GM21360 (cell line): ENCODE measurements at regions not wholly inside any gene's neighbourhood (a gene's known extent, or its start where the extent isn't known, plus 50 kb on each side); places are given as distances from the start of the nearest gene placed in this dataset.

Experiments
- ATAC-seq: cut with Tn5 transposase; IDR thresholded peaks from one replicate; pipeline ENCODE4 v1.9.1; 2021; ENCODE audit warnings: mild to moderate bottlenecking, moderate library complexity; ENCODE audit not compliant: unreplicated experiment

- ATAC-seq, result no peak
Measured at GRCh38 chr2:60003076-60003475, 550.4 kb downstream of the BCL11A start.

DNA sequence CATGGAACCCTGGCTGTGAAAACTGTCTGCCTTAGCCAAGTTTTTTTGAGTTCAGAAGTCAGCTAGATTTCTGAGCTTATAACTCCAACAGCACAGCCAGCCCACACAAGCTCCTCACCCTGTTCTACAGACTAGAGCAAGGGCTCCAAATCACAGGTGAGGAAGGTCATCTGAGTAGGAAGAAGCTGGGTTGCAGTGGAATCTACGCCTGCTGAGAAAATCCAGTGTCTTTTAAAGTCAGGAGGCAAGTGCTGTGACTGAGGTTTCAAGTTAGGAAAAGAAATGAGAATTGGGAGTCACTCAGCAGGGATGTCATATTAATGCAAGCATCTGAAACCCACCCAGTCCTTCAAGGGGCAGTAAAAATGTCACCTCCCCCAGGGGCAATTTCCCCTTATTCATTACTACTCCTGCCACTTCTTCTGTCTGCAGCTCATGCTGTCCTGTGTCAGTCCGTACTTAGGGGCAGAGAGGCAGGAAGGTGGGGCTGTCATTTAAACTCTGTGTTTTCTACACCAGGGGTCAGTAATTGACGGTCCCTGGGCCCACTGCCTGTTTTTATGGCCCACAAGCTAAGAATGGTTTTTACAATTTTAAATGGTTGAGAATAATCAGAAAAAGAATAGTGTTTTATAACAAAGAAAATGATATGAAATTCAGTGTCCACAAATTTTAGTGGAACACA lies 551.1 kb downstream of the BCL11A start:
- no peak for ATAC-seq

DNA sequence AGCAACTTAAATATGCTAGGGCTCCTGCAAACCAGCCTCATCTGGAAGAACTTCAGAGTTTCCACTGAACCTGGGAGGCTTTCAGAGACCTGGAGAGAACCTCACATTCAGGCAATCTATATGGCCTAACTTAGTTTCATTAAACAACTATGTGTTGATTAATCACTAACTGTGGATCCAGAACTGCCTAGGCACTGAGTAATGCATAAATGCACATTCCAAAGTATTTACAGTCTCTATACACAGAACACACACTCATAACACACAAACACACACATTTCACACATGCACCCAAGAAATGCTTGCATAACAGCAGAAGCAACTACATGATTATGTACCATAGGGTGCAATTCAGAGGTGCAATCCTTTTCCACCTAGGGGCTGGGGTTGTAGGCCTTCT lies 552.8 kb downstream of the BCL11A start:
- ATAC-seq, result no peak

GRCh38 chr2:59998324-59998723 lies 555.1 kb downstream of the BCL11A start:
- ATAC-seq, result no peak

- ATAC-seq, result no peak
Measured at GRCh38 chr2:59997371-59997770, 556.1 kb downstream of the BCL11A start.

DNA sequence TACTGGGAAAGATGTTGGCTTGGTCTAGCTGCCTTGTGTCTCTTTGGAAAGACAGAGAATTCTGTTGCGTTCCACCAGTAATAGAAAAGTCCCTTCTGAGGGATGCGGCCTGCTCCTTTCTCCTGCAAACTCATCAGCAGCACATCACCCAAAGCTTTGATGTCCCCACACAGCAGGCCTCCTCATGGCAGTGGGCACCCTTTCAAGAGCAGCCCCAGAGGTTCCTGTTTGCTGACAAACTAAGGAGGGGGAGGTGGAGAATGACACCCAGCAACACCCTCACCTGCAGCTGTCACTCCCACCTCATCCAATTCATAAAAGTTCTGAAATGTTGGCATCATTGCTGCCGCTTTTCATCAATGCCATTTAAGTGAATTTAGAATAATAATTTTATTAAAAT lies 556.6 kb downstream of the BCL11A start:
- no peak for ATAC-seq

DNA sequence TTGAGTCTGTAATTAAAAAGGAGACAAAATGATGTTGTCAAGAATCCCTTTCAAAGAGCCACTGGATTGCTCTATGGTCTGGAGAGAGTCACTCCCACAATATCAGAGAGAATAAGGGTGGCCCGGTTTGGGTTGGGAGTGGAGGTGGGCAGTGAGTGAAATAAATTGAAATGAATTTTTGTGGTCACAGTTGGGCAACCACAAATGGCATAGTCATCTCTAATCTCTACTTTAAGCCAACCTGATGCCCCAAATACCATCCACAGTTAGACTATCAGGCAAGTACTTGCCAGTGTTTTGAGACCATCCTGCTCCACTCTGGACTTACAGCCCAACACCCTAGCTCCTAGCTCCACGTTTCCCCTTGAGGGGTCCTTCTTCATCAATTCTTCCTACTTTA lies 559.7 kb downstream of the BCL11A start:
- ATAC-seq, result no peak

GRCh38 chr2:59988341-59988740 lies 565.1 kb downstream of the BCL11A start:
- no peak for ATAC-seq

GRCh38 chr2:59986511-59986910 lies 566.9 kb downstream of the BCL11A start:
- no peak for ATAC-seq

GRCh38 chr2:59985923-59986322 lies 567.5 kb downstream of the BCL11A start:
- no peak for ATAC-seq

- no peak for ATAC-seq
Measured at GRCh38 chr2:59974051-59974766, 579.2 kb downstream of the BCL11A start.

DNA sequence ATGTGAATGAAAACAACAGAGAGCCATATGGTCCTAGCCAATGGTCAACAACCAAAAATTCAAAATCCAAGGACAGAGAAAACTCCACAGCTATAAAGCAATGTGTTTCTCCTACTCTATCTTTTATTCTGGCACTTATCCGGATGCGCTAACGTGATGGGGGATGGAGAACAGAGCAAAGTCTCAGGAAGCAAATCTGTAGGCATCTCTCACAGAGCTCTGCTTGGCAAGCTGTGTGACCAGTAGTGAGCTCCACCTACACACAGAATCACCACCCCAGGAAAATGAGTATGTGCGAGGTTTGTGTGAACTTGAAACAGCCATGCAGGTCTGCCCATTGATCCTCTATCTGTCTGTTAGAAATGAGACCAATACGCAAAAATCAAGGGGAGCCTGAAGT lies 584.3 kb downstream of the BCL11A start:
- no peak for ATAC-seq

- no peak for ATAC-seq
Measured at GRCh38 chr2:59968441-59968840, 585.0 kb downstream of the BCL11A start.

GRCh38 chr2:59967691-59968090 lies 585.8 kb downstream of the BCL11A start:
- ATAC-seq, result no peak

DNA sequence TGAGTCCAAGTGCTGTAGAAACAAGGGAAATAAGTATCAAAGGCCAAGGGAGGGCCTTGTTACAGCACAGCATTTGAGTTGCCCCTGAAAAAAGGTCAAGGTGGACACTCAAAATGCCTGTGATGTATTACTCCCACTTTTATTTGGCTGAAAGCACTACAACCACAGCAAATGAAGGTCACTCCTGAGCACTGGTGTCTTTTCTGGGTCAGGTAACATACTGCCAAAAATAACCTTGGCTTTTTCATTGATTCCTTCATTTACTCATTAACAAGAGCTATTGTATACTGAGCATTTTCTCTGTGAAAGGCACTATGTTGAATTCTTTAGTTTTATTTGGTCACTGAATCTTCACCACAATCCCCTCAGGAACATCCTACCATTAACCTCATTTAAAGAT lies 590.3 kb downstream of the BCL11A start:
- no peak for ATAC-seq

DNA sequence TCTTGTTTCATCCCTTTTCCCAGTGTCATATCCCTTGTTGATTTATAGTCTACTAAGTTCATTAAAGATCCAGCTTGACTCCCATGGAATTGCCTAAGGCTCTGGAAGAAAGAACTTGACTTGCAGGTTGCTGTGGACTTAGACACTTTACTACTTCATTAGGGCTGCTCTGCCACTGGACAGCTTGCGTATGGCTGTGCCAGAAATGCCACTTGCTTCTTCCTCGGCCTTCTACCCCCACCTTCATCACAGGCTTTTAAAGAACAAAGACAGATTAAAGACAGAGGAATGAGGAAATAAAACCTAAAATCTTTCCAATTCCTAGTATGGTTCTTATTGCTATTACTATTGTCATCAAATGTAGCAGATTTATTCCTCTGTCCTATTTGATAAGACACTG lies 591.7 kb downstream of the BCL11A start:
- ATAC-seq, result no peak

GRCh38 chr2:59959944-59960343 lies 593.5 kb downstream of the BCL11A start:
- no peak for ATAC-seq

DNA sequence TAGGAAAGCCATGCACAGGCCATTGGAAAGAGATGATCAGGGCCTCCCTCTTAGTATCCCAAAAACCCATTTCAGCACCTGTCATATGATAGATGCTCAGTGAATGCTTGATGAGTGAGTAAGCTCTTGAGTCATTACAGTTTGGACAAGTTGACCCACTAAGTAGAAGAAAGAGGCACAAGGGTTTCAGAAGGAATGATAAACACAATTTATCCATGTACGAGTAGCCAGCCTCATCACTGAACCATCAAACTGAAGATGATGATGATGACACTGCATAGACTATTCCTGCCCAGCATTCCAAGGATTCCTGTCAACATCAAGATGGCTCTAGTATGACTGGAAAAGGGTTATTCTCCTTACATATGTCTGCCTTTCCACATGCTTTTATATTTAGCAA lies 596.0 kb downstream of the BCL11A start:
- no peak for ATAC-seq

DNA sequence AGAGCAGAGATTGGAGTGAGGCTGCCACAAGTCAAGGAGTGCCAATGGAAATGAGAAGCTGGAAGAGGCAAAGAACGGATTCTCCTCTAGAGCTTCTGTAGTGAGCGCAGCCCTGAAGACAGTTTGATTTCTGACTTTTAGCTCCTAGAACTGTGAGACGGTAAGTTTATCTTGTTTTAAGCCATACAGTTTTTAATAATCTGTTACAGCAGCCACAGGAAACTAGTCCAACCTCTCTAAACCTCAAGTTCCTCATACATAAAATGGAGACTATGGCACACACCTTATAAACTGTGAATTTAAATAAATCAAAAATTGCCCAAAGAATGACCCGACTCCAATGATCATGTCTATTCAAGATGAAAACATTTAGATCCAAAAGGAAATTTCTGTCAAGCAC lies 596.5 kb downstream of the BCL11A start:
- no peak for ATAC-seq

DNA sequence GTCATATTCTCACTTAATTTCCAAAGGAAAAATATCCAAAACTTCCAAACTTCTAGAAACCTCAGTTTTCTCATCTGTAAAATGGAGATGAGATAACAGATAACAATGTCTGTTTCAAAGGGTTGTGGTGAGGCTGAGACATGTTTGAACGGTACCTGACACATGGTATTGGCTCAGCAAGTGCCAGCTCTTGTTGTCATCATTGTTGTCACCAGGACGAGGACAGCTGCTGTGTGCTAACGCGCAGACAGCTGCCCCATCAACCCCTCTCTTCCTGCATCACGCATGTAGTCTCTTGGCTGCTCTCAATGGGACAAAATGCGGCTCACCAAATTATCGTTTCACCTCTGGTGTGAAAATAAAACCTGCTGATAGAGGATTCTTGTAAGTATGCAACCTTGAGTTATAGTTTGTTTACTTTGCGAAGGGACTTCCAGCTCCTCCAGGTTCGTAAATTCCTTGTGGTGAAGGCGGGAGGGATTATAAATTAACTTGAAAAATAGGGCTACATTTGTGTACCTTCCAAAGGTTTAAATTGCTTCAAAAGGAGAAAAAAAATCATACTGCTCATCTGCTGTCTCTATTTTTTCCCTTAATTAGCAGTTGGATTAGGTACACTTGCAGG lies 605.4 kb downstream of the BCL11A start:
- no peak for ATAC-seq

GRCh38 chr2:59947209-59947608 lies 606.2 kb downstream of the BCL11A start:
- no peak for ATAC-seq

DNA sequence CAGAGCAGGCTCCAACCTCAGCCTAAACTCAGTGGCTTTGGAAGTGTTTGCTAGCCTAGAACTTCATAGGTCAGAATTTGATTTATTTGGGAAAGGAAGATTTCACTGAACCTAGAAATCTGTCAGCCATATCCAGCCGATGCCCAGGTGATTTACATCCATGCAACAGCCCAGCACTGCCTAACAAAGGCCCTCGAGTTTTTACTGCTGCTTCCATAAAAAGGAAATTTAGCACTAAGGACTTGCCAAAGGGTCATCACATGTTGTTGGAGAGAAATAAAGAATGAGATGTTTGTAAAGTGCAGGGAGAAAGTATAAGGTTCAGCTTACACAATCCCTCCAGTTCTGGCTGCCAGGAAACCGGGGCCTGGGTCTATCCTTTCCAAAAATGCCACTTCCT lies 614.2 kb downstream of the BCL11A start:
- no peak for ATAC-seq
